Activated CD4-positive, CD25-positive, alpha-beta regulatory T cell (primary cell): ENCODE measurements at regions not wholly inside any gene's neighbourhood (a gene's known extent, or its start where the extent isn't known, plus 50 kb on each side); places are given as distances from the start of the nearest gene placed in this dataset.
"Not testable (repeated sequence)": the region's sequence is repeated elsewhere in the genome, so short reads cannot be mapped to it uniquely, and the experiment has no call there.

Experiments used
- DNase-seq, 4 experiments: peaks; one replicate each; lab custom pipeline; 2025; lab: John Stamatoyannopoulos, UW

DNA sequence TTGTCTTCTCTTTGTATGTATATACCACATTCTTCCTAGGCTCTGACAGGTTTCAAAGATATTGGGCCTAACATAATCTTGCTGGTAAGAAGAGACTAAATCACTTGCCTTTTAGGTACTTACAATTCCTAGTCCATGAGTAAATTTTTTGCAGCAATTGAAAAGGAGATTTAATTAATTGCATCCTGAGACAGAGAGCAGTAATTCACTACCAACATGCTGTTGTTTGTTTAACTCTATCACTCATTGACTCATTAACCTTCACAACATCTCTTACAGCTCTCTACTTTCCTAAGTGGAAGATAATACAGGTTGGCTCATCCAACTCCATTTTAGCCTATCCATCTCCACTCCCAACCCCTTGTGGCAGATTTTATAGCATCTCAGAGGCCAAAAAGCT, 280.4 kb downstream of the ALDH8A1 start:
- no peak for DNase-seq

DNA sequence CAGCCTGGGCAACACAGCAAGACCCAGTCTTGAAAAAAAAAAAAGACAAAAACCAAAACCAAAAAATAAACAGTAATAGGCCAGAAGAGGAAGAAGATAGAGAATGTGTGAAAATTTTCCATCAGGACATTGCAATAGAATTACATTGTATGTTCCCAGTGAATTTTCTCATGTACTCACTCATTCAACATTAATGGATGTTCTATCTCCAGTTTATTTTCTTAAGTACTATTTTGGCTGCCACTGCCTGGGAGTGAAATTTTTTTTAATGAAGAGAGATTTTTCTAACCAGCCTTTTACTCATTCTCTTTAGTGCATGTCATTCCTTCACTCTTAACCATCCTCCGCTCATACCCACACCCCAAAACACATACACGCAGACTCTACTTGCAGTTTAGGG, 282.8 kb downstream of the ALDH8A1 start:
- no peak for DNase-seq

DNA sequence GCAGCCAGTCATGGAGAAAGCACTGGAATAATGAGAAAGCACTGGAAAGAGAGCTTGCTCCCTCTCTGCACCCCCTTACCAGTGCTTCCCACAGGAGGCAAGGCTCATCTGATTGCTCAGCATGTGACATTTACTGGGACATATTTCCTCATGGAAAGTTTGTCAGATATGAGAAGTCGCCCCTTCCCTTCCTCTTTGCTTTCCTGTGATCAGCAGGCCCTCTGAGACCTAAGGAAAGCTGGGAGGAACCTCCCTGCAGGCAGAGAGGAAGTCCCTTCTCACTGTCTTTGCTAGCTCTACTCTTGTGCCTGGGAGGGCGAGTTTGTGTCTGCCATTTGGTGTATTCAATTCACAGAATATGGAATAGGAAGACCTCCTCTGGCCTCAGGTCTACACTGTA, 283.8 kb downstream of the ALDH8A1 start:
- DNase-seq: no peak

DNA sequence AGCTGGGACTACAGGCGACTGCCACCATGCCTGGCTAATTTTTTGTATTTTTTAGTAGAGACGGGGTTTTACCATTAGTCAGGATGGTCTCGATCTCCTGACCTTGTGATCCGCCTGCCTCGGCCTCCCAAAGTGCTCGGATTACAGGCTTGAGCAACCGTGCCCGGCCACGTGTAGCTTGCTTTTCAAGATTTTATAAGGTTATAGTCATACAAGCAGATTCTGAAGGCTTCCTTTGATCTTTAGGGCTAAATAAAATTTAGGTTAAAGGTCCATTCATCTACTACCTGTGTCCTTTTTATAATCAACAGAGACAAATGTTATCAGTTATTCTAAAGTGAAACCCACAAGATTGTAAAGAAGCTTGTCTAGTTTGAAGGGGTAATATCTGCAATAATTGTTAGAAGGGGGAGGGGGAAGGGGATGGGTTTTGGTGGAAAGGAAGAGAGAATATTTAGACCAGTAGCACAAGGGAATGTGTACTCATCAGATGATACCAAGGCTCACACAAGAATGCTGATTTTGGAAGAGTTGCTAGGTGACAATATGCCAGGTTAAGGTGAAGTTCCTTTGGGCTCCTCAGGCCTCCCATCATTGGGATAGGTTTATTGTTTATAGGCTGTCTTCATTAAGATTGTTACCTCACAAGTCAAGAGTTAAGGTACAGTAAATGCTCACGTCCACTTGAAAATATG, 284.7 kb downstream of the ALDH8A1 start:
- no peak for DNase-seq

DNA sequence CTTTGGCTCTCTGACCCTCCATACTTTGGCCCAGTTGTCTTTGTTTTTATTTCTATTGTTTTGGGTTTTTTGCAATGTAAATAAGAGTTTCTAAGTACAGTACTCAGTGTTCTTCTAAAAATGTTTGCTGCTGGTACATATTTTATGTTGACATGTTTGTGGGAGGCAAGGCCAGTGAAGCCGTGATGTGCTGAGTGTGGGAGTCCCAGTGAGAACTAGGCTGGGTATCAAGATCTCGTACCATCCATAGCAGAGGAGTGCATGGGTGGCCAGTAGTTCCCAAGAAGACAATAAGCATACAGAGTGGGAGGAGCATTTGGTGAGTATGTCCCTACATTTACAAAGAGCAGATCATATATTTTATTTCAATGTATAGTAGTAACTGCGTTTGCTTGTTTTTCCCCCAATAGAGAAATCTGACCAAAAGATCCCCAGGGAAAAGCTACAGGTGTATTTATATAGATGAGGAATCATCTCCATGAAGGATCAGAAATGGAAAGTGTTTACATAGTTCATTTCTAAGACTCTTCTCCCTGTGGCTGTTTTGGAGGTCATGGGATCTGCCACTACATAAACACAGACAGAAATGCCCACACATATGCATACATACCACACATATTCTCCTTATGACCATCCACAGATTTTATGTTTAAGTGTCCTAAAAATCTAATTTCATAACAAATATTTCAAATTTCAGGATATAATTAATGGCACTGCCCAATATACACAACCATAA, 285.9 kb downstream of the ALDH8A1 start:
- DNase-seq: no peak

- no peak for DNase-seq
Observed at GRCh38 chr6:134663356-134663755, 286.5 kb downstream of the ALDH8A1 start.

- no peak for DNase-seq
Observed at GRCh38 chr6:134662077-134662700, 287.7 kb downstream of the ALDH8A1 start.

GRCh38 chr6:134659885-134660284, 290.0 kb downstream of the ALDH8A1 start:
- not testable (repeated sequence) for DNase-seq

DNA sequence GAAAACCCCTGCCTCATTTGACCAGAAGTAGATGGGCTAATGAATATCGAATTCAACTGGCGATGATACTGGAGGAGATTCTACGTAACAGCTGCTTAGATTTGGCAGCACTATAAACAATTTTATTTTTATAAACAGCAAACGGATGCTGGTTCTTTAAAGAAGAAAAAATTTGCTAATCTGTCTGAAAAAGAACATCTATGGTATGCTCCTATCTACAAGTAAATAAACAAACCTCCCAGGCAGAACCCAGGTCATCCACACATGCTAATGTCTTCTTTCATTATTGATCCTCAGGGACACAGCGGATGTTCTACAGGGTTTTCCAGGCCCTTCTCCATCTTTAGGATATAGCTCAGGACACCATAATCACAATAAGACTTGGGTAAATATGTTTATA, 291.3 kb downstream of the ALDH8A1 start:
- DNase-seq: no peak

DNA sequence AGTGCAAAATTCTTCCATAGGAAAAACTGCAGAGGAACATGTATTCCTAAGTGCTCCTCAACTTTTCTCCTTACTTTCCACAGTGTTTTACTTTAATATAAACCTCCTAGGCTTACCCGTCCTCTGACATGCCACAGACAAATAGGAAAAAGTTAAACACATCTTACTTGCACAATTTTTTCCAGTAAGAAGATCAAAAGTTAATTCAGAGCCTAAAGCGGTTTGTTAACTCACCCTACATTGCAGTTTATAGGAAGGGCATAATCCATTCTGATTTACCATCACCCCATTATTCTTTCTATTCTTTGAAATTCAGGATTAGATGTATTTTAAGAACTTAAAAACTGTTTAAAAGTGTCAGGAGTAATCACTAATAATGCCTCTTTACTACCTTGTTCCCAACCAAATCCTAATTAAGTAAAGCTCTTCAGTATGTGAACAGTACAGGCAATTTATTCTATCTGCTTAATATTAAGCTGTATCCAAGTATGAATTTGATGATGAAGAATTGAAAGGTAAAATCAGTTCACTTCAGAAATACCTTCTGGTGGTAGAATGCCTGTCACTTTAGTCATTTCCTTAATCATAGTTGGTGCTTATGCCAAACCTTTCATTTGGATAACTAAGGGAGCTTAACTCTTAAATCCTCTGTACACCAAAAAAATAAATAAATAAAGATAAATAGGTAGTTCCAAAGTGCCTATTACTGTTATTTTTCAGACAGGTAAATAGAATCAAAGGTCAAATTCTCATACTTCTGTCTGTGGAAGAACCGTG, 292.0 kb downstream of the ALDH8A1 start:
- DNase-seq: no peak

GRCh38 chr6:134657343-134657742, 292.6 kb downstream of the ALDH8A1 start:
- DNase-seq: no peak

DNA sequence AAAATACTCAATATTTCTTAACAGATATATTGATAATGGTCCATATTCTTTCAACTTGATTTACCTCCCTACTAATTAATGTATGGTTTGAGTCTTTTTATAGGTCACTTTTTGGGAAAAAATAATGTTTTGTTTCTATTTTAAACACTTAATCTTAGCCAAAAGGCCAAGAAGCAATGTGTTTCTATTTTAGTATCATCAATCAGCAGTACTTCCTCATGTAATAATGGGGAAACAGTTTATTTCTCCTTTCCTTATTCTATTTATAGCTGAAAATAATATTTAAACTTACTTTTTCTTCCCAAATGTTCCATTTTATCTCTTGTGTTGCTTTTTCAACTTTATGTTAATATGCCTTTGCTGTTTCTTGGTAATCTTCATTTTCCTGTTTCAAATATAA, 295.1 kb downstream of the ALDH8A1 start:
- DNase-seq: no peak

DNA sequence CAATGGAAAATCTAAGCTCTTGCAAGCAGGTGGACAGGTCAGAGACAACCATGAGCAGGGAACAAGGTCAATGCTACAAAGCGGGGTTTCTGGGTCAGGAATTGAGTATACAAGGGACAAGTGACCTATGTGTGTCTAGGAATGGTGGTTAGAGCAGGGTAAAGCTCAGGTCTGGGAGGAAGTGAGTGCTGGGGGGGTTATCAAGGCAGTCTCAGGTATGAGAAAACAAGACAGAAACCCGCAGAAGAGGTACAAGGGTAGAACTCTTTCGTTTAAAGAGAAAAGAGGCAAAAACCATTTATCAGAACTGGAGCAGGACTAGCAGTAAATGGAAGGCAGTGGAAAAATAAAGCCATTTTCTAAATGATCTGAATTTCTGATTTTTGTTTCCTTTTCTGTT, 298.4 kb downstream of the ALDH8A1 start:
- DNase-seq: no peak

DNA sequence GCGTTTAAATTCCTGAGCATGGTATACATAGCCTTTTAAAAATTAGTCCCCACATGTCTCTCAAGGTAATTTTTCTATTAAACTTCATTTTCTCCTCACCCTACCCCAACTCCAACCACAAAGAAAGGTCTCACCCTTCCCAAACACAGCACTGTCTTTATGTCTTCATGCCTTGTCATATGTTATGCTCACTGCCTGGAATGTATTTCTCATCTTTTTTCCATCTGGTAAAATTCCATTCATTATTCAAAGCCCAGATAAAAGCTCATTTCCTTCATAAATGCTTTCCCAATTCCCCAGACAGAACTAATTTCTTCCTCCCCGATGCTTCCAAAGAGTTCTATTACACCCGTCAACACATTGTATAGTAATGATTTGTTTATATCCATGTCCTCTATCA, 302.0 kb downstream of the ALDH8A1 start:
- DNase-seq: no peak

GRCh38 chr6:134642819-134643218, 307.1 kb downstream of the ALDH8A1 start:
- no peak for DNase-seq

- no peak for DNase-seq
Observed at GRCh38 chr6:134642279-134642678, 307.6 kb downstream of the ALDH8A1 start.

- DNase-seq: peak; percentile 23 to 63 (median 44)
Observed at GRCh38 chr6:134640975-134641429, 308.9 kb downstream of the ALDH8A1 start.

GRCh38 chr6:134640229-134640628, 309.7 kb downstream of the ALDH8A1 start:
- DNase-seq: no peak

GRCh38 chr6:134637847-134638437, 312.0 kb downstream of the ALDH8A1 start:
- no peak for DNase-seq

DNA sequence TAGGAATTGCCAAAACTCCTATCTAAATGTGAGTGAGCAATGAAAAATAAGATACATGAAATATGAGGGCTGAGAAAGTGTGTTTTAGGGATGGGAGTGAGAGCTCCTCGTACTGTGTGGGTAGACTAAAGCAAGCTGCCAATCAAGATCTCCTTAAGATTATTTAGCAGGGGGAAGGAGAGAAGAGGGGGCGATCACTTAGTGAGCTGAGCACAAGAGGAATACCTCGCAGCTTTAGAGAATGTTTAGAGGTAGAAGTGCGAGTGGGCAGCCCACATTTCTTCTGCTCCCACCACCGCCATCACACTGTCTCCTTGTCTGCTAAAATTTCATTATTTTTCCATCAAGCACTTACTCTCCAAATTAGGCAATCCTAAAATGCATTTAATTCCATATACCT, 312.6 kb downstream of the ALDH8A1 start:
- no peak for DNase-seq

DNA sequence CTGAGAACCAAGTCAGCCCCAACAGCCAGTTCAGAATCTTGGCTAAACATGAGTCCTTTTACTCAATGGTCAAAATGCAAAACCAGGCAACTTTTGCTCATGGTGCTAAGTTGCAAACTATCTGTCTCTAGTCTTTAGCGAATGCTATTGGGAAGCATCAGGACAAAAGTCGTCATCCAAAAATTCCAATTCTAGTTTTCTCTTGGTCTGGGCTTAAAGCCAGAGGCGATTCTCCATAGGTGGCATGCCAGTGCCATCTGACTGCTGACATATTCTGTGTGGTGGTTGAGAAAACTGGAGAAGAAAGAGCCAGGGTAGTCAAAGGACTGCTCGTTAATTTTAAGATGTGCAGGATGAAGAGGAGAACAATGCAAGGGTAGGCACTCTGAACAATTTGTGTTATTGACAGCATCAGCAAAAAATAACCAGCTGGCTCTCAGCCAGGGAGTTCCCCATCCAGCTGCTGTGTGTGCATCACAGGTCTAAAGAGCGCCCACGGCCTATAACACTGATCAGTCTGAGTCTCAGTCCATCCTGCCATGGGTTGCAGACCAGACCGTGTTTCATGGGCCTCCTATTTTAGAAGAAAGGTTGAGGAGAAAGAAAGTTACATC, 313.6 kb downstream of the ALDH8A1 start:
- DNase-seq: peak in 1 of 4 experiments; percentile 9
